T-cell (primary cell): ENCODE measurements at regions not wholly inside any gene's neighbourhood (a gene's known extent, or its start where the extent isn't known, plus 50 kb on each side); places are given as distances from the start of the nearest gene placed in this dataset.
A peak's percentile ranks its signal among the peaks of the same experiment; 100 is the strongest.

Experiments
- ATAC-seq, 4 experiments: fragments of 200-7000 bp in 3 of 4; fragments of 150-1000 bp in 1 of 4; cut with Tn5 transposase; replicated peaks in 1 of 4; 1 replicate in 3 of 4; 2 replicates in 1 of 4; pipeline ENCODE4 v1.10.0; 2021; ENCODE audit warnings: moderate library complexity in 3 of 4, mild to moderate bottlenecking in 2 of 4, moderate number of reproducible peaks in 1 of 4
- CTCF ChIA-PET, 2 donors: fragments of 300-600 bp; sonication (Branson Sonifier 250); formaldehyde crosslinking; loops; one replicate each; lab custom pipeline; 2022; ENCODE audit warnings: antibody characterized with exemption in 2 of 2; lab: Charles Lee
- POLR2A ChIA-PET, 2 donors: fragments of 300-600 bp; sonication (Branson Sonifier 250); formaldehyde crosslinking; loops; one replicate each; lab custom pipeline; 2022; ENCODE audit warnings: antibody characterized with exemption in 2 of 2; lab: Charles Lee
- DNase-seq, 35 experiments: peaks; one replicate each; pipeline versions ENCODE4 v3.0.0 to v3.0.0-alpha.2; 2013 to 2023
- H3K27ac ChIP-seq: one replicate; pipeline ENCODE4 v1.5.1; 2013; ENCODE audit warnings: low read length
- H3K27me3 ChIP-seq, 2 experiments: replicated peaks in 1 of 2; 1 replicate in 1 of 2; 2 replicates in 1 of 2; pipeline versions ENCODE4 v1.6.1 to v1.7.0; 2013; ENCODE audit warnings: low read length in 1 of 2, mixed read lengths in 1 of 2; ENCODE audit not compliant: control insufficient read depth in 2 of 2, insufficient read depth in 2 of 2; ENCODE audit errors: extremely low read depth in 1 of 2
- H3K36me3 ChIP-seq, 2 donors: 1 replicate in 1 of 2; 2 replicates in 1 of 2; pipeline versions ENCODE4 v1.6.1 to v1.7.0; 2013; ENCODE audit warnings: low read length in 1 of 2; ENCODE audit not compliant: control insufficient read depth in 2 of 2, insufficient read depth in 1 of 2; ENCODE audit errors: extremely low read depth in 1 of 2
- H3K4me1 ChIP-seq, 2 experiments: 1 replicate in 1 of 2; 2 replicates in 1 of 2; pipeline versions ENCODE4 v1.6.1 to v1.7.0; 2013; ENCODE audit warnings: low read length in 2 of 2, mixed read lengths in 1 of 2; ENCODE audit not compliant: insufficient read depth in 2 of 2, control insufficient read depth in 1 of 2; ENCODE audit errors: extremely low read depth in 1 of 2
- H3K4me3 ChIP-seq, 2 donors: 1 replicate in 1 of 2; 2 replicates in 1 of 2; pipeline versions ENCODE4 v1.5.1 to v1.7.0; 2013; ENCODE audit warnings: mild to moderate bottlenecking in 2 of 2, low read length in 1 of 2, moderate library complexity in 1 of 2; ENCODE audit not compliant: control insufficient read depth in 1 of 2; ENCODE audit errors: extremely low read depth in 1 of 2
- H3K9me3 ChIP-seq: 2 replicates; pipeline ENCODE4 v1.7.0; 2013
- H3K27ac Mint-ChIP-seq, 2 donors: one replicate each; pipeline ENCODE4 v1.8.0; 2020 to 2021; ENCODE audit warnings: mild to moderate bottlenecking in 2 of 2, mixed read lengths in 2 of 2
- H3K27me3 Mint-ChIP-seq, 2 donors: one replicate each; pipeline ENCODE4 v1.8.0; 2021 to 2022; ENCODE audit warnings: mixed read lengths in 2 of 2
- H3K36me3 Mint-ChIP-seq: one replicate; pipeline ENCODE4 v1.8.0; 2021; ENCODE audit warnings: mixed read lengths
- H3K4me1 Mint-ChIP-seq, 3 donors: one replicate each; pipeline ENCODE4 v1.8.0; 2020 to 2022; ENCODE audit warnings: mixed read lengths in 3 of 3, mild to moderate bottlenecking in 1 of 3
- H3K4me3 Mint-ChIP-seq, 3 donors: one replicate each; pipeline ENCODE4 v1.8.0; 2020 to 2022; ENCODE audit warnings: mild to moderate bottlenecking in 3 of 3, mixed read lengths in 3 of 3, moderate library complexity in 3 of 3
- H3K9me3 Mint-ChIP-seq, 3 donors: one replicate each; pipeline ENCODE4 v1.8.0; 2020 to 2022; ENCODE audit warnings: mixed read lengths in 3 of 3
- WGBS: methylation state at CpG from one replicate; pipeline ENCODE4 v1.1.5; 2013; ENCODE audit warnings: missing lambda C conversion rate; ENCODE audit not compliant: insufficient coverage; 5-methylcytosine and 5-hydroxymethylcytosine counted together

DNA sequence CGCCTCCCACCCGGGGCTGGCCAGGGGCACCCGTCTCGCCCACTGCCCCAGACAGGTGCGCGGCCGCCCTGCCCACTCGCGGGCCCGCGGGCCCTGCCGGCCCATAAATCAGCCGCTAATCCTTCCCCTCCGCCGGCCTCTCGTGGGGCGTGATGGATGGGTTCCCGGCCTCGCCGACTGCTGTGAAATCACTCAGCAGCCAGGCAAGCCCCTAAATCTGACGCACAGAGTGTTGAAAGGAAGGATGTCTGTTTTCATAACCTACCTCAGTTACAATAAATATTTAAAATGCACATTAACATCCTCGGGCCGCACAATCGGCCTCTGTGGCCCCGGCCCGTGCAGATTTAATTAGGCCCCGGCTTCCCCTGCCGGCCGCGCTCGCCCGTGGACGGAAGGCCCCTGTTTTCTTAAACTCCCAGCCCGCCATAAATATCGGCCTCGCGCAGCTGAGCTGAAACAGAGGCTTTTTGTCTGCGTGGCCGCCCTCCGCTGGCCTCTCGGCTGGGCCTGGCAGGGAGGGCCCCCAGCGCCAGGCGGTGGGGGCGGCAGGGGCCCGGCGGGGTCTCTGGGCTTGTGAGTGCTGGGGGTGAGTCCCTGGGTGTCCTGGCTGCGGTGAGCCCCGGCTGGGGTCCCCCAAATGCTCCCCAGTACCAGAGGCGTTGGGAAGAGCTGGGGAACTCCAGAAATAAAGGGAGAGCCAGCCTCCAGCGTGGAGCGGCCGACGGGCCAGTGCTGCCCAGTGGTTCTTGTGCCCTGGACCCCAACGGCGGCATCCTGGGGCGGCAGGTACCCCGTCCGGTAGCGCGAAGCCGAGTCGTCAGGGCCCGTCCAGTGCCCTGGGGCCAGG lies 90.7 kb downstream of the UNCX start:
- H3K4me3 ChIP-seq, result no peak overlapping the region
- WGBS, result 42% methylated on average over 49 of the region's 63 CpGs
- no peaks in the 10 kb centered on the region for H3K36me3 Mint-ChIP-seq
- ATAC-seq (no peak), DNase-seq (peak in 1 of 35 experiments; percentile 3)
- no peaks in the 10 kb centered on the region for H3K4me1 Mint-ChIP-seq
- peaks cover 13 to 23% of the 10 kb centered on the region in 2 donors for H3K27me3 Mint-ChIP-seq
- H3K9me3 ChIP-seq, result no peaks in the 10 kb centered on the region
- no peak overlapping the region for H3K4me3 Mint-ChIP-seq
- no peak overlapping the region for H3K27ac Mint-ChIP-seq
- no peaks in the 10 kb centered on the region for H3K36me3 ChIP-seq
- H3K4me1 ChIP-seq, result no peaks in the 10 kb centered on the region
- H3K27me3 ChIP-seq, result peaks cover 0 to 49% of the 10 kb centered on the region in 2 experiments
- ChIA-PET POLR2A (no interaction called here), CTCF (no interaction called here)
- H3K27ac ChIP-seq, result no peak overlapping the region
- H3K9me3 Mint-ChIP-seq, result no peaks in the 10 kb centered on the region

GRCh38 chr7:1324028-1324900 lies 91.6 kb downstream of the UNCX start:
- CTCF ChIA-PET, result no interaction called here

DNA sequence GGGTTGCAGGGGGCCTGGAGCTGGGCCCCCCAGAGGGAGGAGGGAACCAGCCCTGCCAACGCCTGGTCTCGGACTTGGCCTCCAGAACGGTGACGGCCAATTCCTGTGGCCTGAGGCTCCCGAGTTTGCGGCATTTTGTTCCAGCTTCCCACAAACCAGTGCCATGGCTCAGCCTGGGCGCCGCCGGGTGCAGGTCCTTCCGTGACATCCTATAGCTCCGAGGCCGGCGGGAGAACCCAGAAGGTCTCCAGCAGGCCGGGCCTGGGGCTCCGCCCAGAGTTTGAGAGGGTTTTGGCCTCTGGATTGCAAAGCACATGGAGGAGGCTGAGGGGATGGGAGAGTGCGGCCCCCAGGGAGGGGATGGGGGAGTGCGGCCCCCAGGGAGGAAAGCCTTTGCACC lies 92.6 kb downstream of the UNCX start:
- H3K9me3 ChIP-seq, result no peaks in the 10 kb centered on the region
- H3K27ac ChIP-seq, result no peak overlapping the region
- ATAC-seq, result no peak
- WGBS, result 77% methylated on average over 17 of the region's 17 CpGs
- no peaks in the 10 kb centered on the region for H3K36me3 ChIP-seq
- ChIA-PET CTCF (no interaction called here), POLR2A (no interaction called here)
- H3K36me3 Mint-ChIP-seq, result no peaks in the 10 kb centered on the region
- peaks cover 0 to 62% of the 10 kb centered on the region in 2 experiments for H3K27me3 ChIP-seq
- H3K4me3 ChIP-seq, result no peak overlapping the region
- H3K4me1 ChIP-seq, result no peaks in the 10 kb centered on the region
- no peak overlapping the region for H3K4me3 Mint-ChIP-seq
- peak in 1 of 35 experiments; percentile 2 for DNase-seq
- H3K9me3 Mint-ChIP-seq, result no peaks in the 10 kb centered on the region
- H3K27ac Mint-ChIP-seq, result no peak overlapping the region
- H3K4me1 Mint-ChIP-seq, result no peaks in the 10 kb centered on the region
- H3K27me3 Mint-ChIP-seq, result peaks cover 12 to 28% of the 10 kb centered on the region in 2 donors

More at GRCh38 chr7:1324028-1324900, 91.6 kb downstream of the UNCX start:
- H3K9me3 ChIP-seq, result no peaks in the 10 kb centered on the region
- Mint-ChIP-seq H3K36me3 (no peaks in the 10 kb centered on the region), H3K27me3 (peaks cover 12 to 23% of the 10 kb centered on the region in 2 donors), H3K4me1 (no peaks in the 10 kb centered on the region), H3K27ac (no peak overlapping the region), H3K4me3 (no peak overlapping the region), H3K9me3 (no peaks in the 10 kb centered on the region)
- DNase-seq (peak in 1 of 35 experiments; percentile 2), ATAC-seq (no peak)
- 68% methylated on average over 22 of the region's 30 CpGs for WGBS
- H3K4me1 ChIP-seq, result no peaks in the 10 kb centered on the region
- H3K36me3 ChIP-seq, result no peaks in the 10 kb centered on the region
- POLR2A ChIA-PET, result no interaction called here
- no peak overlapping the region for H3K4me3 ChIP-seq
- peaks cover 0 to 52% of the 10 kb centered on the region in 2 experiments for H3K27me3 ChIP-seq
- no peak overlapping the region for H3K27ac ChIP-seq

DNA sequence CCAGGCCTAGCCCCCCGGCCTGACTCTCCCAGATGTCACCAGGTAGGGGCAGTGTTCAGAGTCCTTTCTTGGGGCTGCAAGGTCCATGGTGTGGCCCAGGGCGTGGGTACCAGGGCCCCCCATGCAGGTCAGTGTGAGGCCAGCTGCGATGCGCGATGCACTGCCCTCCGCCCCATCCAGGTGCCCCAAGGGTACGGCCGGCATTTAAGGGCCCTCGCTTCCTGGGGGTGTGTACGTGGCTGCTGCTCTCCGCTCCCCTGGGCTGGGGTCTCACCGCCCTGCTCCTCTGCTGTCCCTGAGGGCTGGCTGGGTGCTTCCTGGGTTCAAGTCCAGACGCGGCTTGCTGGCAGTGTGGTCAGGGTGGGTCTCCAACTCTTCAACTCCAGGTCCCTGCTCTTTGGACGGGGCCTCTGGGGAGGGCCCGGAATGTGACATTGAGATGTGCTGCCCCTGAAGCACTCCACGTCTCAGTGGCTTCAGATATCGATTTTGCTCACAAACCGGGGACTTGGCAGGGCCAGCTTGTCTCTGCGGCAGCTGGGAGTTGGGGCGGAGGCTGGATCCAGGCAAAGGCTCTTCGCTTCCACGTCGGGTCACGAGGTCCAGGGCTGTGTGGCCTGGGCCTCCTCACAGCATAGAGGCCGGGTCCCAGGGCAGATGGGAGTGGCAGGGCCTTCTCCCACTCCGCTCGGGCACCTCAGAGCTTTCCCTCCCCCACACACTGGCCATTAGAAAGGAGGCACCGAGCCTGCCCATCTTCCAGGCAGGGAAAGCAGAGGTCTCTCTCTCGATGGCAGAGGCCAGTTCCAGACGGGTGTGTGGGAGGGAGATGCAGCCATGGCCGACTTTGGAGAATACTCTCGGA lies 93.2 kb downstream of the UNCX start:
- WGBS, result 82% methylated on average over 22 of the region's 33 CpGs

DNA sequence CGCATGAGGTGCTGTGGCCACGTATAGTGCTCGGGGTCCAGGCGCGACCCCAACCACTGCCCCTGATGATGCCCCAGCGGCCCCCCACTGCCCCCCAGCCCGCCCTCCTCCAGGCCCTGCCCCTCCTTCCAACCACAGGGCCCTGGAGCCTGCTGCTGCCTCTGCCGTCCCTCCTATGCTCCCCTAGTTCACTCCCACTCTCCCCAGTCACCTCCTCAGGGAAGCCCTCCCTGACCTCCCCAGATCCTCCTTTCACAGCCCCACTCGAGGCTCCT lies 93.8 kb downstream of the UNCX start:
- H3K4me1 ChIP-seq, result no peaks in the 10 kb centered on the region
- Mint-ChIP-seq H3K9me3 (no peaks in the 10 kb centered on the region), H3K4me3 (no peak overlapping the region), H3K27me3 (peaks cover 12 to 32% of the 10 kb centered on the region in 2 donors), H3K4me1 (no peaks in the 10 kb centered on the region), H3K27ac (no peak overlapping the region), H3K36me3 (no peaks in the 10 kb centered on the region)
- no peak overlapping the region for H3K27ac ChIP-seq
- peaks cover 0 to 69% of the 10 kb centered on the region in 2 experiments for H3K27me3 ChIP-seq
- CTCF ChIA-PET, result no interaction called here
- WGBS, result 70% methylated on average over 3 of the region's 9 CpGs
- POLR2A ChIA-PET, result no interaction called here
- no peaks in the 10 kb centered on the region for H3K36me3 ChIP-seq
- no peak overlapping the region for H3K4me3 ChIP-seq
- ATAC-seq, result no peak
- DNase-seq, result no peak
- no peaks in the 10 kb centered on the region for H3K9me3 ChIP-seq

More for the DNA sequence above, 93.2 kb downstream of the UNCX start:
- ATAC-seq (no peak), DNase-seq (peak in 1 of 35 experiments; percentile 2)
- Mint-ChIP-seq H3K27ac (no peak overlapping the region), H3K27me3 (peaks cover 12 to 31% of the 10 kb centered on the region in 2 donors), H3K9me3 (no peaks in the 10 kb centered on the region), H3K36me3 (no peaks in the 10 kb centered on the region), H3K4me3 (no peak overlapping the region), H3K4me1 (no peaks in the 10 kb centered on the region)
- CTCF ChIA-PET, result no interaction called here
- POLR2A ChIA-PET, result no interaction called here
- no peaks in the 10 kb centered on the region for H3K9me3 ChIP-seq
- H3K4me1 ChIP-seq, result no peaks in the 10 kb centered on the region
- H3K4me3 ChIP-seq, result no peak overlapping the region
- no peaks in the 10 kb centered on the region for H3K36me3 ChIP-seq
- H3K27me3 ChIP-seq, result peaks cover 0 to 67% of the 10 kb centered on the region in 2 experiments
- H3K27ac ChIP-seq, result no peak overlapping the region

DNA sequence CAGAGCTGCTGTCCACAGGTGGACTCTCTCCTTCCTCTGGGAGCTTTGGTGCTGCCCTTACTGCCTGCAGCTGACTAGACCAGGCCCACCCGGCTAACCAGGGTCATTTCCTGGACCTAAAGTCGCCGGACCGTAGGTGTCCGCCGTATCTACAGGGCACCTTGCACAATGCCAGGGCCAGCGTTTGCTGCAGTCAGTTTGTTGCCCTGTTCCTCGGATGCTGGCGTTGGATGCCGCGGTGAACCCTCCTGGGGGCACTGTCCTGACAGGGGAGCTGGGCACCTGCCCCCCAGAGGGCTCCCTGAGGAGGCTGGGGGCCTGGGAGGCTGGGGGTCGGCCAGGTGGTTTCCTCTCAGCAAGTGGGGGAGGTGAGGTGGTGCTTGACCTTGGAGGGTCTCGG lies 96.6 kb downstream of the UNCX start:
- peaks cover 13 to 36% of the 10 kb centered on the region in 2 donors for H3K27me3 Mint-ChIP-seq

More for the DNA sequence above, 96.6 kb downstream of the UNCX start:
- no peaks in the 10 kb centered on the region for H3K36me3 ChIP-seq
- Mint-ChIP-seq H3K36me3 (no peaks in the 10 kb centered on the region), H3K4me3 (no peak overlapping the region), H3K27ac (no peak overlapping the region), H3K9me3 (no peaks in the 10 kb centered on the region), H3K4me1 (no peaks in the 10 kb centered on the region)
- ATAC-seq (no peak), DNase-seq (peak in 1 of 35 experiments; percentile 2)
- H3K27me3 ChIP-seq, result peaks cover 0 to 66% of the 10 kb centered on the region in 2 experiments
- H3K27ac ChIP-seq, result no peak overlapping the region
- CTCF ChIA-PET, result no interaction called here
- WGBS, result 91% methylated on average over 13 of the region's 13 CpGs
- H3K4me3 ChIP-seq, result no peak overlapping the region
- H3K4me1 ChIP-seq, result no peaks in the 10 kb centered on the region
- POLR2A ChIA-PET, result no interaction called here
- H3K9me3 ChIP-seq, result no peaks in the 10 kb centered on the region
